Endothelial cell (in vitro differentiated cells): ENCODE measurements at regions not wholly inside any gene's neighbourhood (a gene's known extent, or its start where the extent isn't known, plus 50 kb on each side); places are given as distances from the start of the nearest gene placed in this dataset.
"Not testable (repeated sequence)": the region's sequence is repeated elsewhere in the genome, so short reads cannot be mapped to it uniquely, and the experiment has no call there.

Source experiments
- DNase-seq: peaks from one replicate; pipeline ENCODE4 v3.0.0; 2021; ENCODE audit warnings: low spot score
- H3K27ac Mint-ChIP-seq: one replicate; pipeline ENCODE4 v1.8.0; 2021; ENCODE audit warnings: mixed read lengths, inconsistent platforms; ENCODE audit not compliant: unreplicated experiment
- H3K27me3 Mint-ChIP-seq: one replicate; pipeline ENCODE4 v1.8.0; 2021; ENCODE audit warnings: mild to moderate bottlenecking, moderate library complexity, mixed read lengths, inconsistent platforms; ENCODE audit not compliant: unreplicated experiment
- H3K36me3 Mint-ChIP-seq: one replicate; pipeline ENCODE4 v1.8.0; 2021; ENCODE audit warnings: mild to moderate bottlenecking, low read depth, mixed read lengths, inconsistent platforms; ENCODE audit not compliant: unreplicated experiment
- H3K4me1 Mint-ChIP-seq: one replicate; pipeline ENCODE4 v1.8.0; 2021; ENCODE audit warnings: mild to moderate bottlenecking, mixed read lengths, inconsistent platforms; ENCODE audit not compliant: unreplicated experiment
- H3K4me3 Mint-ChIP-seq: one replicate; pipeline ENCODE4 v1.8.0; 2021; ENCODE audit warnings: mild to moderate bottlenecking, mixed read lengths, inconsistent platforms; ENCODE audit not compliant: unreplicated experiment
- H3K9me3 Mint-ChIP-seq: one replicate; pipeline ENCODE4 v1.8.0; 2021; ENCODE audit warnings: mixed read lengths, inconsistent platforms; ENCODE audit not compliant: unreplicated experiment
- TF ChIP-seq, protein P1 (sequence below): fragments of 200-600 bp; sonication (generic); IDR thresholded peaks from one replicate; pipeline ENCODE4 v1.5.0; 2021; ENCODE audit warnings: antibody characterized with exemption; ENCODE audit not compliant: unreplicated experiment

DNA sequence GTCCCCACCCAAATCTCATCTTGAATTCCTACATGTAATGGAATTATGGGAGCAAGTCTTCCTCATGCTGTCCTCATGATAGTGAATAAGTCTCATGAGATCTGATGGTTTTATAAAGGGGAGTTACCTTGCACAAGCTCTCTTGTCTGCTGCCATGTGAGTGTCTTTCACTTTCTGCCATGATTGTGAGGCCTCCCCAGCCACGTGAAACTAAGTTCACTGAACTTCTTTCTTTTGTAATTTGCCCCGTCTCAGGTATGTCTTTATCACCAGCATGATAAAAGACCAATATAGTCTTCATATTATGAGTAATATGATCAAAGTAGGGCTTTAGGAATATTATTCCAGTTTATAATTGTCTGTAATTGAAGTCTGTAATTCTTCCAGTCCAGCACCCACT is 86.3 kb upstream of the ANO5 start:
- H3K4me3 Mint-ChIP-seq: no peak overlapping the region
- no peaks in the 10 kb centered on the region for H3K27me3 Mint-ChIP-seq
- DNase-seq: no peak
- H3K27ac Mint-ChIP-seq: no peak overlapping the region
- TF ChIP-seq, protein P1, sequence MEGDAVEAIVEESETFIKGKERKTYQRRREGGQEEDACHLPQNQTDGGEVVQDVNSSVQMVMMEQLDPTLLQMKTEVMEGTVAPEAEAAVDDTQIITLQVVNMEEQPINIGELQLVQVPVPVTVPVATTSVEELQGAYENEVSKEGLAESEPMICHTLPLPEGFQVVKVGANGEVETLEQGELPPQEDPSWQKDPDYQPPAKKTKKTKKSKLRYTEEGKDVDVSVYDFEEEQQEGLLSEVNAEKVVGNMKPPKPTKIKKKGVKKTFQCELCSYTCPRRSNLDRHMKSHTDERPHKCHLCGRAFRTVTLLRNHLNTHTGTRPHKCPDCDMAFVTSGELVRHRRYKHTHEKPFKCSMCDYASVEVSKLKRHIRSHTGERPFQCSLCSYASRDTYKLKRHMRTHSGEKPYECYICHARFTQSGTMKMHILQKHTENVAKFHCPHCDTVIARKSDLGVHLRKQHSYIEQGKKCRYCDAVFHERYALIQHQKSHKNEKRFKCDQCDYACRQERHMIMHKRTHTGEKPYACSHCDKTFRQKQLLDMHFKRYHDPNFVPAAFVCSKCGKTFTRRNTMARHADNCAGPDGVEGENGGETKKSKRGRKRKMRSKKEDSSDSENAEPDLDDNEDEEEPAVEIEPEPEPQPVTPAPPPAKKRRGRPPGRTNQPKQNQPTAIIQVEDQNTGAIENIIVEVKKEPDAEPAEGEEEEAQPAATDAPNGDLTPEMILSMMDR: no peak
- no peaks in the 10 kb centered on the region for H3K9me3 Mint-ChIP-seq
- H3K4me1 Mint-ChIP-seq: no peaks in the 10 kb centered on the region
- no peaks in the 10 kb centered on the region for H3K36me3 Mint-ChIP-seq

DNA sequence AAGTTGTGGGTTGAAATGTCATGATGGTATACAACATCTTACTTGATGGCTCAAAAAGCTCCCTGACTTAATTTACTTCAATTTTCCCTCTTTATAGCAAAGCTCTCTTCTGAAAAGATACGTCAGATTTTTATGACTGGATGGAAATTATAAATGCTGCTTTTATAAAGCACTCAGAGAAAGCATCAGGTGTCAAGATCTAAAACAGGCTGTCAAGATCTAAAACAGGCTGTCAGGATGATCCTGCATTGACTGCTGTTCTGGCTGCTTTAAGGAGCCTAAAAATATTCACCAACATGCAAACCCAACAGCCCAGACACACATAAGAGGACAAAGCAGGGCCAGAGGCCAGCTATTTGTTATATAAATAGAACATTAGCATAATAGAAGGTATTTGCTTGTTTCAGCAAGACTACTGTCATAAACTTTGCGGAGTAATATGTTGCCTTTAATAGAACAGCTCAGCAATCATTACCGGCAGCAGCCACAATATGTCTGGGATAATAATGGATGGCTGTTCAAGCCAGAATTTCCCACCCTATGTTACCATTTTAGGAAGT is 77.3 kb upstream of the ANO5 start:
- no peak for DNase-seq
- TF ChIP-seq, protein P1: no peak
- H3K4me3 Mint-ChIP-seq: no peak overlapping the region
- no peaks in the 10 kb centered on the region for H3K36me3 Mint-ChIP-seq
- H3K4me1 Mint-ChIP-seq: no peaks in the 10 kb centered on the region
- no peaks in the 10 kb centered on the region for H3K27me3 Mint-ChIP-seq
- no peaks in the 10 kb centered on the region for H3K9me3 Mint-ChIP-seq
- no peak overlapping the region for H3K27ac Mint-ChIP-seq

DNA sequence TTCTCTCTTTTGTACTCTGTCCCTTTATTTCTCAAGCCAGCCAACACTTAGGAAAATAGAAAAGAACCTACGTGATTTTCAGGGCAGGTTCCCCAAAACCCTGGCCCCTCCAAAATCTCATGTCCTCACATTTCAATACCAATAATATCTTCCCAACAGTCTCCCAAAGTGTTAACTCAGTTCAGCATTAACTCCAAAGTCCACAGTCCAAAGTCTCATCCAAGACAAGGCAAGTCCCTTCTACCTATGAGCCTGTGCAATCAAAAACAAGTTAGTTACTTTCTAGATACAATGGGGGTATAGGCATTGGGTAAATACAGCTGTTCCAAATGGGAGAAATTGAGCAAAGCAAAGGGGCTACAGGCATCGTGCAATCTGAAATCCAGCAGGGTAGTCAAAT is 64.9 kb upstream of the ANO5 start:
- H3K4me1 Mint-ChIP-seq, H3K4me3 Mint-ChIP-seq, DNase-seq, H3K36me3 Mint-ChIP-seq, H3K27ac Mint-ChIP-seq, H3K9me3 Mint-ChIP-seq, H3K27me3 Mint-ChIP-seq: not testable (repeated sequence)

DNA sequence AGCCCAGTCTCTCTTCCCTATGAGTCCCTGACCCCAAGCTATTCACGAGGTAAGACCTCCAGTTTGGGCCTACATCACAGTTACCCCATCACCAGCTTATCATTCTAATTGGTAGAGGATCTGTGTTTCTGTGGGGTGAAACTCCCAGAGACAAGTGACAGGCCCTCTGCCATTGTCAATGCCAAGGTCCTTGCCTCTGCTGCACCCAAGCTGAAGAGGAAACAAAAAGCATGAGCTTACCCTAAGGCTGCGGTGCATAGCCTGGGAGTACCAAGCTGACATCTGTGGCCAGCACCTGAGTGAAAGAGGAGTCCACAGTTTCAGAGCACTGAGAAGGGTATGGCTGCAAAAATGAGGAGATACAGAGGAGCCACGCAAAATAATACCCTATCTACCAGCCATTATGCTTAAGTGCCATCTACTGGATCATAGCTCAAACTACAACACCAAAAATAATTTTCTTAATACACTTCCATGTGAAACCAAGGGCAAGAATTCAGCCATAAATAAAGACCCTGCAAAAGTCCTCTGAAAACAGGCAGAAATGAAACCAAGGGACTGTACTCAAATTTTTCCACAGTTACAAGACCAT is 62.3 kb upstream of the ANO5 start:
- Mint-ChIP-seq H3K9me3 (peaks cover 8% of the 10 kb centered on the region), H3K4me3 (no peak overlapping the region), H3K36me3 (no peaks in the 10 kb centered on the region), H3K27me3 (peaks cover 2% of the 10 kb centered on the region), H3K4me1 (no peaks in the 10 kb centered on the region), H3K27ac (no peak overlapping the region)
- TF ChIP-seq, protein P1: peak; percentile 38
- DNase-seq: no peak

DNA sequence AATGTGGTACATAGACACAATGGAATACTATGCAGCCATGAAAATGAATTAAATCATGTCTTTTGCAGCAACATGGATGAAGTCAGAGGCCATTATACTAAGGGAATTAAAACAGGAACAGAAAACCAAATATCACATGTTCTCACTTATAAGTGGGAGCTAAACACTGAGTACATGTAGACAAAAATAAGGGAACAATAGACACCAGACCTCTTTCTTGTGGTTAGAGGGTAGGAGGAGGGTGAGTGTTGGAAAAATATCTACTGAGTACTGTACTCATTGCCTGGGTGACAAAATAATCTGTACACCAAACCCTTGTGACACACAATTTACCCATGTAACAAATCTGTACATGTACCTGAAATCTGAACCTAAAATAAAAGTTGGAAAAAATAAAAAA is 59.1 kb upstream of the ANO5 start:
- H3K4me3 Mint-ChIP-seq: no peak overlapping the region
- H3K36me3 Mint-ChIP-seq: no peaks in the 10 kb centered on the region
- peaks cover 2% of the 10 kb centered on the region for H3K27me3 Mint-ChIP-seq
- H3K4me1 Mint-ChIP-seq: no peaks in the 10 kb centered on the region
- H3K9me3 Mint-ChIP-seq: no peaks in the 10 kb centered on the region
- no peak overlapping the region for H3K27ac Mint-ChIP-seq
- TF ChIP-seq, protein P1: no peak
- no peak for DNase-seq
